ENCODE measurements at regions not wholly inside any gene's neighbourhood (a gene's known extent, or its start where the extent isn't known, plus 50 kb on each side); places are given as distances from the start of the nearest gene placed in this dataset.

DNA sequence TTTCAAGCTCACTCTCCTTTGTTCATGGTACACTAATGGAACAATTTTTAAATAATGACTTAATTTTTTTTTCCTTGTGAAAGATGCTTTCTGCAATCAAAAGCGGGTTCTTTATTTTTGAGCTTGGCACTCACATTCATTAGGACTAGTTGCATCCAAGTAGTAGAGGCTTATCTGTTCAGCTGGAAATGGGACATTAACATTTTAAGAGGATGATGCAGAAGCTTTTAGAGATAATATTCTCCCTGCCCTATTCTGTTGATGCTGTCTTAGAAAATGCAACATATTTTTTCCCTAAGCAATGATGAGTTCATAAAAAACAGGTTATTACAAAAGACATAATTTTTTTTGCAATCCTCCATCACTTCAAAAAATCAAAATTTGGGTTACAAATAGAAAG lies 900.6 kb downstream of the NTRK3 start:
- TF ChIP-seq MAFK (IDR thresholded peaks at IDR 0.05; ENCODE audit: low read depth, low read length) (no peak), MAZ (IDR thresholded peaks at IDR 0.05; ENCODE audit: borderline replicate concordance, low read depth, low read length) (no peak), BHLHE40 (IDR thresholded peaks at IDR 0.05; ENCODE audit: low read depth, low read length) (no peak), CHD1 (IDR thresholded peaks at IDR 0.05; ENCODE audit: low read depth, low read length) (no peak), FOS (IDR thresholded peaks at IDR 0.05; ENCODE audit: low read depth, low read length) (no peak), POLR2A (IDR thresholded peaks at IDR 0.05; ENCODE audit: low read depth, low read length) (no peak)
- TF ChIP-seq, protein P1, sequence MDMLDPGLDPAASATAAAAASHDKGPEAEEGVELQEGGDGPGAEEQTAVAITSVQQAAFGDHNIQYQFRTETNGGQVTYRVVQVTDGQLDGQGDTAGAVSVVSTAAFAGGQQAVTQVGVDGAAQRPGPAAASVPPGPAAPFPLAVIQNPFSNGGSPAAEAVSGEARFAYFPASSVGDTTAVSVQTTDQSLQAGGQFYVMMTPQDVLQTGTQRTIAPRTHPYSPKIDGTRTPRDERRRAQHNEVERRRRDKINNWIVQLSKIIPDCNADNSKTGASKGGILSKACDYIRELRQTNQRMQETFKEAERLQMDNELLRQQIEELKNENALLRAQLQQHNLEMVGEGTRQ (IDR thresholded peaks at IDR 0.05; ENCODE audit: low read depth, low read length) = no peak
- WGBS, 2 experiments (ENCODE audit: extremely low coverage in 2 of 2, insufficient read length in 1 of 2) = no CpG with 5 or more reads among the region's 1 CpG
- dilution Hi-C loops (cut with HindIII; ENCODE audit: low sequenced_read_pairs, unreplicated experiment) = no loop called here
- H3K14ac ChIP-seq (replicated peaks; ENCODE audit: low read depth, low read length) = no peak overlapping the region
- no peak overlapping the region for H3K9ac ChIP-seq (ENCODE audit: low read depth, low read length)
- in situ Hi-C loops (cut with MboI; ENCODE audit: low sequenced_read_pairs) = no loop called here
- BruUV-seq (replicated peaks) = no TSS peak
- no peak overlapping the region for H3K27ac ChIP-seq (ENCODE audit: insufficient read depth, low read length)
- POLR2A ChIA-PET (ENCODE audit: unreplicated experiment) = no interaction called here
- no peak overlapping the region for H3K23ac ChIP-seq (ENCODE audit: low read depth, low read length)
- H2AK5ac ChIP-seq (ENCODE audit: low read depth, low read length) = no peak overlapping the region
- no peak overlapping the region for H2BK15ac ChIP-seq (ENCODE audit: low read depth, low read length)
- no peaks in the 10 kb centered on the region for H3K36me3 ChIP-seq (ENCODE audit: control insufficient read depth, insufficient read depth, low read length)
- no peak for DNase-seq
- H3K4me1 ChIP-seq (ENCODE audit: control insufficient read depth, insufficient read depth, low read length) = no peaks in the 10 kb centered on the region
- H2BK5ac ChIP-seq (ENCODE audit: low read depth, low read length, poor library complexity, severe bottlenecking) = no peak overlapping the region
- no peak overlapping the region for H3K18ac ChIP-seq (ENCODE audit: low read depth, low read length)
- H4K5ac ChIP-seq (ENCODE audit: low read depth, low read length) = no peak overlapping the region
- H3K79me1 ChIP-seq (ENCODE audit: low read depth in 1 of 2, low read length in 2 of 2) = no peaks in the 10 kb centered on the region
- CTCF ChIA-PET = no interaction called here
- no peaks in the 10 kb centered on the region for H3K9me3 ChIP-seq (ENCODE audit: control insufficient read depth, insufficient read depth, low read length)
- H3K27me3 ChIP-seq (ENCODE audit: control insufficient read depth, insufficient read depth, low read length) = no peaks in the 10 kb centered on the region
- H3K4me3 ChIP-seq (ENCODE audit: insufficient read depth, low read depth, low read length) = no peak overlapping the region
- no peak overlapping the region for H2AK9ac ChIP-seq (replicated peaks; ENCODE audit: low read depth, low read length, poor library complexity)
- H4K8ac ChIP-seq (ENCODE audit: low read depth in 2 of 2, low read length in 2 of 2) = no peak overlapping the region
- no peak overlapping the region for H3K4me2 ChIP-seq (ENCODE audit: low read depth, low read length)
- H3K9me1 ChIP-seq (ENCODE audit: insufficient read depth, low read length) = no peaks in the 10 kb centered on the region
- H2AFZ ChIP-seq (replicated peaks; ENCODE audit: low read length, poor library complexity) = no peak overlapping the region
- no peak overlapping the region for H2BK120ac ChIP-seq (ENCODE audit: low read depth, low read length)
- no peak for ATAC-seq (ENCODE audit: low read depth)
- H4K91ac ChIP-seq (ENCODE audit: insufficient read depth, low read depth, low read length) = no peak overlapping the region
- H4K20me1 ChIP-seq (ENCODE audit: insufficient read depth, low read length) = no peaks in the 10 kb centered on the region
- H3K56ac ChIP-seq (ENCODE audit: extremely low read depth, insufficient read depth, low read length) = no peak overlapping the region
- intact Hi-C loops (cut with micrococcal nuclease) = no loop called here
- H2BK20ac ChIP-seq (ENCODE audit: low read depth, low read length) = no peak overlapping the region
- no peak overlapping the region for H3K4ac ChIP-seq (ENCODE audit: low read depth, low read length)
